Caco-2 (cell line): ENCODE measurements at regions not wholly inside any gene's neighbourhood (a gene's known extent, or its start where the extent isn't known, plus 50 kb on each side); places are given as distances from the start of the nearest gene placed in this dataset.

Experiments used
- BruUV-seq: library from RNA; stranded (reverse); fragments of 400-500 nt; replicated peaks from 2 replicates; lab custom pipeline; 2021; lab: Mats Ljungman, UMichigan
- CTCF ChIA-PET: fragments of 300-600 bp; sonication (Branson Sonifier 250); formaldehyde crosslinking; loops from one replicate; lab custom pipeline; 2022; ENCODE audit warnings: antibody characterized with exemption; lab: Charles Lee
- POLR2A ChIA-PET: fragments of 300-600 bp; sonication (Branson Sonifier 250); formaldehyde crosslinking; loops from one replicate; lab custom pipeline; 2022; ENCODE audit warnings: antibody characterized with exemption; lab: Charles Lee
- DNase-seq, 2 experiments: peaks; one replicate each; pipeline versions ENCODE4 v3.0.0 to v3.0.0-alpha.2; 2020 to 2022
- H3K27me3 ChIP-seq: replicated peaks from 2 replicates; pipeline ENCODE4 v1.6.0; 2011; ENCODE audit warnings: low read length; ENCODE audit not compliant: control insufficient read depth, insufficient read depth
- H3K36me3 ChIP-seq: 2 replicates; pipeline ENCODE4 v1.5.1; 2011; ENCODE audit warnings: low read length; ENCODE audit not compliant: control insufficient read depth, insufficient read depth
- H3K4me1 ChIP-seq: fragments of 250-450 bp; sonication (Bioruptor Pico); 2 replicates; pipeline ENCODE4 v1.5.1; 2020; ENCODE audit warnings: mild to moderate bottlenecking
- H3K4me3 ChIP-seq: 2 replicates; pipeline ENCODE4 v1.5.1; 2011; ENCODE audit warnings: low read depth, mild to moderate bottlenecking, control low read depth, low read length
- H3K9me3 ChIP-seq: fragments of 250-450 bp; sonication (Bioruptor Pico); 2 replicates; pipeline ENCODE4 v1.5.1; 2020; ENCODE audit warnings: mild to moderate bottlenecking, moderate library complexity
- H3K27ac Mint-ChIP-seq: one replicate; pipeline ENCODE4 v1.8.0; 2022; ENCODE audit warnings: mixed read lengths; ENCODE audit not compliant: unreplicated experiment
- H3K27me3 Mint-ChIP-seq: one replicate; pipeline ENCODE4 v1.8.0; 2022; ENCODE audit warnings: mixed read lengths; ENCODE audit not compliant: insufficient read depth, unreplicated experiment
- H3K36me3 Mint-ChIP-seq: one replicate; pipeline ENCODE4 v1.8.0; 2022; ENCODE audit warnings: mild to moderate bottlenecking, mixed read lengths; ENCODE audit not compliant: insufficient read depth, unreplicated experiment
- H3K4me1 Mint-ChIP-seq: one replicate; pipeline ENCODE4 v1.8.0; 2022; ENCODE audit warnings: low read depth, mixed read lengths; ENCODE audit not compliant: unreplicated experiment
- H3K4me3 Mint-ChIP-seq: one replicate; pipeline ENCODE4 v1.8.0; 2022; ENCODE audit warnings: mild to moderate bottlenecking, moderate library complexity, mixed read lengths; ENCODE audit not compliant: unreplicated experiment
- H3K9me3 Mint-ChIP-seq: one replicate; pipeline ENCODE4 v1.8.0; 2022; ENCODE audit warnings: mixed read lengths; ENCODE audit not compliant: unreplicated experiment
- CTCF ChIP-seq, 2 experiments: fragments of 200-600 bp in 1 of 2; IDR thresholded peaks; 1 replicate in 1 of 2; 2 replicates in 1 of 2; pipeline versions ENCODE4 v1.5.1 to v1.8.0; 2011 to 2022; ENCODE audit warnings: antibody characterized with exemption in 1 of 2, control low read depth in 1 of 2, inconsistent platforms in 1 of 2, low read depth in 1 of 2, low read length in 1 of 2, mild to moderate bottlenecking in 1 of 2, moderate library complexity in 1 of 2; ENCODE audit not compliant: insufficient read depth in 1 of 2, severe bottlenecking in 1 of 2, unreplicated experiment in 1 of 2
- intact Hi-C: fragments of 100-400 bp; cut with micrococcal nuclease; formaldehyde crosslinking; loops from one replicate; pipeline ENCODE4 v1.10.0; 2022; ENCODE audit not compliant: unreplicated experiment

GRCh38 chr7:25884265-25884828 lies 267.7 kb upstream of the NFE2L3 start:
- Mint-ChIP-seq H3K4me1 (no peaks in the 10 kb centered on the region), H3K27me3 (peaks cover 34% of the 10 kb centered on the region), H3K36me3 (no peaks in the 10 kb centered on the region), H3K9me3 (no peaks in the 10 kb centered on the region), H3K27ac (no peak overlapping the region), H3K4me3 (no peak overlapping the region)
- no peaks in the 10 kb centered on the region for H3K27me3 ChIP-seq
- no peaks in the 10 kb centered on the region for H3K36me3 ChIP-seq
- intact Hi-C loops = no loop called here
- CTCF ChIA-PET = no interaction called here
- POLR2A ChIA-PET = no interaction called here
- H3K9me3 ChIP-seq = no peaks in the 10 kb centered on the region
- H3K4me3 ChIP-seq = no peak overlapping the region
- TF ChIP-seq CTCF (IDR thresholded peaks at IDR 0.05; ENCODE audit: insufficient read depth in 1 of 2, low read depth in 1 of 2, low read length in 1 of 2, severe bottlenecking in 1 of 2, unreplicated experiment in 1 of 2) = no peak
- no peak for DNase-seq
- no TSS peak for BruUV-seq
- H3K4me1 ChIP-seq = no peaks in the 10 kb centered on the region

- TF ChIP-seq CTCF (IDR thresholded peaks at IDR 0.05; ENCODE audit: insufficient read depth in 1 of 2, low read depth in 1 of 2, low read length in 1 of 2, severe bottlenecking in 1 of 2, unreplicated experiment in 1 of 2) = no peak
- Histone ChIP-seq H3K36me3 (no peaks in the 10 kb centered on the region), H3K4me3 (no peak overlapping the region), H3K27me3 (no peaks in the 10 kb centered on the region), H3K9me3 (no peaks in the 10 kb centered on the region), H3K4me1 (no peaks in the 10 kb centered on the region)
- no peaks in the 10 kb centered on the region for H3K9me3 Mint-ChIP-seq
- peaks cover 33% of the 10 kb centered on the region for H3K27me3 Mint-ChIP-seq
- CTCF ChIA-PET = interaction anchor here (0.7 kb wide), 1 partner anchor 10 kb away, joined by 4 read pairs; no protein-coding TSS in a partner anchor
- no peaks in the 10 kb centered on the region for H3K4me1 Mint-ChIP-seq
- DNase-seq = no peak
- H3K36me3 Mint-ChIP-seq = no peaks in the 10 kb centered on the region
- POLR2A ChIA-PET = no interaction called here
- no peak overlapping the region for H3K4me3 Mint-ChIP-seq
- intact Hi-C loops = no loop called here
- H3K27ac Mint-ChIP-seq = no peak overlapping the region
- no TSS peak for BruUV-seq
Measured at GRCh38 chr7:25885057-25885576, 266.9 kb upstream of the NFE2L3 start.

- Histone ChIP-seq H3K27me3 (no peaks in the 10 kb centered on the region), H3K9me3 (no peaks in the 10 kb centered on the region), H3K4me3 (no peak overlapping the region), H3K36me3 (no peaks in the 10 kb centered on the region), H3K4me1 (no peaks in the 10 kb centered on the region)
- no peak overlapping the region for H3K27ac Mint-ChIP-seq
- ChIA-PET POLR2A (no interaction called here), CTCF (no interaction called here)
- peaks cover 29% of the 10 kb centered on the region for H3K27me3 Mint-ChIP-seq
- no peak overlapping the region for H3K4me3 Mint-ChIP-seq
- no peaks in the 10 kb centered on the region for H3K36me3 Mint-ChIP-seq
- no TSS peak for BruUV-seq
- no peaks in the 10 kb centered on the region for H3K9me3 Mint-ChIP-seq
- H3K4me1 Mint-ChIP-seq = no peaks in the 10 kb centered on the region
- intact Hi-C loops = no loop called here
- TF ChIP-seq CTCF (IDR thresholded peaks at IDR 0.05; ENCODE audit: insufficient read depth in 1 of 2, low read depth in 1 of 2, low read length in 1 of 2, severe bottlenecking in 1 of 2, unreplicated experiment in 1 of 2) = no peak
- DNase-seq = no peak
Measured at GRCh38 chr7:25886387-25887240, 265.4 kb upstream of the NFE2L3 start.
